ENCODE measurements at regions not wholly inside any gene's neighbourhood (a gene's known extent, or its start where the extent isn't known, plus 50 kb on each side); places are given as distances from the start of the nearest gene placed in this dataset.

GRCh38 chr21:35145626-35146233 is 96.6 kb upstream of the RUNX1 start:
- H3K4me3 ChIP-seq, result no peak overlapping the region
- DNase-seq, result peak; percentile 55 to 76 (median 57)
- H3K27me3 ChIP-seq (ENCODE audit: control insufficient read depth in 3 of 3, insufficient read depth in 3 of 3, low read length in 2 of 3), result no peaks in the 10 kb centered on the region
- no peaks in the 10 kb centered on the region for H3K36me3 ChIP-seq (ENCODE audit: control insufficient read depth in 4 of 4, insufficient read depth in 4 of 4, low read length in 4 of 4)
- ATAC-seq (ENCODE audit: insufficient read depth, low FRiP score), result no peak
- no peak for TF ChIP-seq CTCF (IDR thresholded peaks at IDR 0.05; ENCODE audit: control extremely low read depth, extremely low read depth)
- no peaks in the 10 kb centered on the region for H3K9me3 ChIP-seq (ENCODE audit: control insufficient read depth in 4 of 4, insufficient read depth in 3 of 4, low read length in 3 of 4)
- WGBS, 2 donors, result 47 to 67% methylated on average over 3 of the region's 3 CpGs
- no peak overlapping the region for H3K9ac ChIP-seq (ENCODE audit: insufficient read depth in 1 of 2, low read length in 2 of 2)
- peaks cover 0 to 4% (median 0%) of the 10 kb centered on the region in 5 donors for H3K4me1 ChIP-seq (ENCODE audit: control insufficient read depth in 5 of 5, insufficient read depth in 5 of 5, low read length in 5 of 5)
- no peak overlapping the region for H3K27ac ChIP-seq (ENCODE audit: low read depth in 1 of 2, low read length in 1 of 2)

GRCh38 chr21:35144978-35145377 is 95.9 kb upstream of the RUNX1 start:
- H3K9ac ChIP-seq (ENCODE audit: insufficient read depth in 1 of 2, low read length in 2 of 2), result no peak overlapping the region

DNA sequence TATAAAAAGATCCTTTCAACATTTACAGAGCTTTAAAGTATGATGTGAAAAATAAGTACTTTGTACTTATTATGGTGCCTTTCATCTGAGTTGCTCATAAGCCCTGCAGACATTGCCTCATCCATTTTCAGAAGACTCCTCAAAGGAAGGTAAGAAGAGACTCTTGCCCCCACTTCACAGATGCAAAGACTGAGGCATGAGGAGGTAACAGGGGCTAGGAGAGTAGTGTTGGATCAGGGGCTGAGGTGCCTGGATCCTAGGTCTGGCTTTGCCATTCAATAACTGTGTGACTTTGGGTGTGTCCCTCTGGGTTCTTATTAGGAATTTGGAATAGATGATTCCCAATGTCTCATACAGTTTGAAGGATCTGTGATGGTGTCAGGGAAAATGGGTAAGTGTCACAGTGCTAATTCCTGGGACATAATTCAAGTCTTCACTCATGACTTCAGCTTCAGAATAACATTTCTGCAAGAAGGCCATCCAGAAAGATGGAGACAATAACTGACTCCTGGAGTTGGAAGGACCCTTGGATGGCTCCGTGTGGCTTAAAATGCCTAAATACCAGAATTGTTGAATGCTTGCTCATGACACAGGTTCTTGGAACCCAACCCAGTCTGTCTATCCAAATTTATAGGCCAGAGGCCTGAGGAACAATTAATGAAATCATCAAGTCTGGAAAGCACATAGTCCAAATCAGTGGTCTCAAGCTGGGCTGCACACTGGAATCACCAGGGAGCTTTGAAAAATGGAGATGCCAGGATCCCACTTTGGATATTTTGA is 93.1 kb upstream of the RUNX1 start:
- Histone ChIP-seq H3K36me3 (ENCODE audit: control insufficient read depth in 4 of 4, insufficient read depth in 4 of 4, low read length in 4 of 4) (no peaks in the 10 kb centered on the region), H3K27me3 (ENCODE audit: control insufficient read depth in 3 of 3, insufficient read depth in 3 of 3, low read length in 2 of 3) (no peaks in the 10 kb centered on the region), H3K4me3 (no peak overlapping the region), H3K27ac (ENCODE audit: low read depth in 1 of 2, low read length in 1 of 2) (no peak overlapping the region), H3K4me1 (ENCODE audit: control insufficient read depth in 5 of 5, insufficient read depth in 5 of 5, low read length in 5 of 5) (peaks cover 0 to 4% (median 0%) of the 10 kb centered on the region in 5 donors), H3K9ac (ENCODE audit: insufficient read depth in 1 of 2, low read length in 2 of 2) (no peak overlapping the region), H3K9me3 (ENCODE audit: control insufficient read depth in 4 of 4, insufficient read depth in 3 of 4, low read length in 3 of 4) (no peaks in the 10 kb centered on the region)
- ATAC-seq (ENCODE audit: insufficient read depth, low FRiP score) (no peak), DNase-seq (no peak)
- no peak for TF ChIP-seq CTCF (IDR thresholded peaks at IDR 0.05; ENCODE audit: control extremely low read depth, extremely low read depth)
- WGBS, 2 donors, result 86 to 94% methylated on average over 1 of the region's 1 CpG

More at GRCh38 chr21:35144978-35145377, 95.9 kb upstream of the RUNX1 start:
- ATAC-seq (ENCODE audit: insufficient read depth, low FRiP score), result no peak
- TF ChIP-seq CTCF (IDR thresholded peaks at IDR 0.05; ENCODE audit: control extremely low read depth, extremely low read depth), result no peak
- Histone ChIP-seq H3K36me3 (ENCODE audit: control insufficient read depth in 4 of 4, insufficient read depth in 4 of 4, low read length in 4 of 4) (no peaks in the 10 kb centered on the region), H3K4me1 (ENCODE audit: control insufficient read depth in 5 of 5, insufficient read depth in 5 of 5, low read length in 5 of 5) (peaks cover 0 to 4% (median 0%) of the 10 kb centered on the region in 5 donors), H3K27me3 (ENCODE audit: control insufficient read depth in 3 of 3, insufficient read depth in 3 of 3, low read length in 2 of 3) (no peaks in the 10 kb centered on the region), H3K4me3 (no peak overlapping the region), H3K9me3 (ENCODE audit: control insufficient read depth in 4 of 4, insufficient read depth in 3 of 4, low read length in 3 of 4) (no peaks in the 10 kb centered on the region), H3K27ac (ENCODE audit: low read depth in 1 of 2, low read length in 1 of 2) (no peak overlapping the region)
- 81 to 88% methylated on average over 2 of the region's 2 CpGs for WGBS, 2 donors
- DNase-seq, result no peak
